GM18909 (cell line): ENCODE measurements at regions not wholly inside any gene's neighbourhood (a gene's known extent, or its start where the extent isn't known, plus 50 kb on each side); places are given as distances from the start of the nearest gene placed in this dataset.

Experiments used
- ATAC-seq: cut with Tn5 transposase; IDR thresholded peaks from one replicate; pipeline ENCODE4 v1.9.1; 2021; ENCODE audit warnings: mild to moderate bottlenecking; ENCODE audit not compliant: unreplicated experiment, poor library complexity

DNA sequence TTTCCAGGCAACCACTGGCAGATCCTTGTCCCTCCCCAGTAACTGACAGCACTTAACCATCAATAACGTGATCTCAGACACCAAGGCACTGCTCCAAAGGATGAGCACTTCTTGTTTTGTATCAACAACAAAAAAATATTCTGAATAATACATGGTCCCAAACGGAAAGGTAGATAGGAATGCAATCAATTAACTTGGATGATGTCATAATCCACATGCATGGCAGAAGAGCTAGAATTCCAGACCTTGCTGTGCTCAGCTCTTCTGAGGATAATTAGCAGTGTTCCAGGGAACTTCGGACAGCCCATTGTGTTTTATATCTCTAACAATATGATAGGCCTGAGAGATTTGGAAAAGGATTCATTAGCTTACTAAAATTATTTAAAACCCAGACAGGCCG lies 288.4 kb upstream of the PCSK5 start:
- no peak for ATAC-seq

DNA sequence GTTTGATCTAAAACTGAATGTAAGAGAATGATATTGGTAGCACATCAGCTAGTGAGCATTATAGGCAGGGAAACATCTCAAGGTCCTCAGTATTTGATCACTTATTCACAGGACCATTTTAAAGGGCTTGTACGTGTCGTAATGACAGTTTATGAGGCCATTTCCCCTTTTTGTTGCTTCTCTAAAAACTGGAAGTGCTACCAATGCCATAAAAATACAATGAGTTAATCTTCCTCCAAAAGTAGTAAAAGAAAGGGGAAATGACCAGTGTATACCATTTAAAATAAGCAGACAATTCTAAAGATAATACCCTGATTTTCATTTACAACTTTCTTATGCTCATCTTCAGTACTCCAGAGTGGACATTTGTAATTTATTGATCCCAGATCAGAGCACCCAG lies 285.8 kb upstream of the PCSK5 start:
- no peak for ATAC-seq

DNA sequence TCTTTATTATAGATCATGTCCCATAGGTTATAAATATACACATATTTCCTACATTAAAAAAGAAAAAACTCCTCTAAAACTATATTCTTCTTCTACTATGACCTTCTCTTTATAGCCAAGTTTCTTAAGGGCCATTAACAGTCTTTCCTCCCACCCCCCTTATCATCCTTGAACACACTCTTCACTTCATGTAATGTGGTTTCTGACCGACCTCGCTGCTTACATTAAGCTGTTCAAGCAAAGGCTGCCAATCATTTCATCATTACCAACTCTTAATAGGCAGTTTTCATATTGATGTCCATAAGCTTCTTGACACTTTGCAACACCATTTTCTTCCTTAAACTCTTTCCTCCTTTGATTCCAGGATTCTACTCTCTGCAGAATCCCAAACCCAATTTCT lies 283.0 kb upstream of the PCSK5 start:
- no peak for ATAC-seq

DNA sequence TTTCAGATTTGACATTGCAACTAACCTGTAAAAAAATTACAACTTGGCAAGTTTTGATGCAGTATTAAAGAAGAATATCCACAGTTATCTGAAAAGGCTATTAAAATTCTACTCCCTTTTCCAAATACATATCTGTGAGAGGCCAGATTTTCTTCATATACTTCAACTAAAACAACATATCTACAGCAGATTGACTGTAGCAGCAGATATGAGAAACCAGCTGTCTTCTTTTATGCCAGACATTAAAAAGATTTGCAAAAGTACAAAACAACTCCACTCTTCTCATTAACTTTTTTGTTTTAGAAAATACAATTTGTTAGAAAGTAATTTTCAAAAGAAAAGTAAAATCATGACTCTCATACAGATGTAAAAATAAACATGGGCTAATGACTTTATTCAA lies 281.1 kb upstream of the PCSK5 start:
- no peak for ATAC-seq

DNA sequence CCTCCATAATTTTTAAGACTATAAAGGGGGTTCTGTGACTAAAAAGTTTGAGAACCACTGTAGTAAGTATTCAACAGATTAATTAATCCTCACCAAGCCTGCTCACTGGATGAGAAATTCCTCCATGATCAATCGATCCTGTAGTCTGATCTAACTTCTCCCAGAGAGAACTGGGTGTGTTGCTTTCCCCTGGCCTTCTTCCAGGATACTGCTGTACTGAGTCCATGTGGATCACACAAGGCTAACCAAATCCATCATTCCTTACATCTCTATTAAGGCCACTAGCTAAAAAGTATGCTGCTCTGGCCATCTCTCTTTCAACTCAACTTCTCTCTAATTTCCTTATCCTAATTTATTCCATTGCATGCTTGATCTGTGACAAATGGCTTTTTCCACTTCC lies 280.2 kb upstream of the PCSK5 start:
- no peak for ATAC-seq

DNA sequence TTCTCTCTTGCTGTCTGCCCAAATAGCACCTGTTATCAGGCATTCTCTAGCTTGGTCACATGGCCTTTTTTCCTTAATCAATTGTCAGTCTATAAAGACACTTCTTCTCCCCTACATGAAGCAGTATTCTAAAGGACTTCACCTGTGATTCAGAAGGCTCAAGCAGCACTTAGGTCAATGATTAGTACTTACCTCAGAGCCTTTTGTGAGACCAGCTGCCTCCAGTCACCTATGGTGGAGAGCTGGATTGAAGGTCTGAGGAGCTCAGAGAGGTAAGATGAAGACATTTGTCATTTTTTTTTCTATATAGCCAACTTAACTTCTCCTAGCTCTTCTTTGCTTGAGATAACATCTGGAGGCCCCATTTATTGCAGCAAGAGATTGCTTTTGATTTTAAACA lies 278.3 kb upstream of the PCSK5 start:
- no peak for ATAC-seq

DNA sequence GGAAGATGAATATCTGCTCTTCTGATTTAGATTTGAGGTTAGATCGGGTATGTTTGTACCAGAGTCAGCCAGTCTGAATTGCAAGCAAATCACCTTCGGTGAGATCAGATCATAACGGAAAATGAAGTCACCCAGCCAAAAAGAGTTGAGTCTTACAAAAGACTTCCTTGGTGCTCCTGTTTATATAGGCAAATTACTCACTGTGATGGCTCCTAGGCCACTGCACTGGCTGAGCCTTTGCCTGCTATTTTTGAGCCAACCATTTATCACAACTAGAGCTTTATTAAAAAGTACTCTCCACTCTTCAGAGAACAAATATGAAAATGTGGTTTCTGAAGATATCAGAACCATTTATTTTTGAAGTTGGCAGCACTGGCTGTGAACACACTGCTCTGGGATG lies 277.7 kb upstream of the PCSK5 start:
- no peak for ATAC-seq

DNA sequence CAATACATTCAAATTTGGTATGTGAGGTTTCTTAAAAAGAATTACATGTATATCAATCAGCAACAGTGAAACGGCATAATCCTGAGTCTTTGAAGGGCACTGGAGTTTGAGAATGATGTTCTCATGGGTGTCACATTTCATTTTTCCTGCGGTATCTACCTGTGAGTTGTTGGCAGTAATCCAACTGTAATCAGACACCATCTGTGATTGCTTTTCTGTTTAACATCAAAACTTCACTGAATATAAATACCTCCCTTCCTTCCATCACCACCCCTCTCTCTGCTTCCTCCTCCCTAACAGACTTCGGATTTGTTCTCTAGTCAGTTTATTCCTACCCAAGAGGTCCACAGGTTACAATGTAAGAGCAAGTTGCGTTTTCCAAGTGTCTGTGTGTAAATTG lies 275.2 kb upstream of the PCSK5 start:
- no peak for ATAC-seq

DNA sequence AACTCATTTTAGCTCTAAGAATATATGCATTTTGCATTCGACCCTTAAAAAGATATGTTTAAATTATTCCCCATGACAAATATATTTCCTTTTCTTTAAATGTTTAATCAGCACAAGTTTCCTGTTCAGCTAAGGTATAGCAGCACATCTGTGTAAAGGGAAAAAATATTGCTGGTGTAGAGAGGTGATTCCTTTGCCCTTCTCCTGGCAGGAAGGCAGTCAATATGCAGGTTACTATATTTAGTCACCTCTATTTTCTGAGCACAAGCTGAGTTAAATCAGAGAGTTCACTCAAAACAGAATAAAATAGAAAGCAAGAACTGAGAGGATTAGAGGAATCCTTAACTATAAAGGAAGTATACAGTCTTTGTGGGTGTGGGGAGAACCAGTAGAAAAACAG lies 274.4 kb upstream of the PCSK5 start:
- no peak for ATAC-seq

DNA sequence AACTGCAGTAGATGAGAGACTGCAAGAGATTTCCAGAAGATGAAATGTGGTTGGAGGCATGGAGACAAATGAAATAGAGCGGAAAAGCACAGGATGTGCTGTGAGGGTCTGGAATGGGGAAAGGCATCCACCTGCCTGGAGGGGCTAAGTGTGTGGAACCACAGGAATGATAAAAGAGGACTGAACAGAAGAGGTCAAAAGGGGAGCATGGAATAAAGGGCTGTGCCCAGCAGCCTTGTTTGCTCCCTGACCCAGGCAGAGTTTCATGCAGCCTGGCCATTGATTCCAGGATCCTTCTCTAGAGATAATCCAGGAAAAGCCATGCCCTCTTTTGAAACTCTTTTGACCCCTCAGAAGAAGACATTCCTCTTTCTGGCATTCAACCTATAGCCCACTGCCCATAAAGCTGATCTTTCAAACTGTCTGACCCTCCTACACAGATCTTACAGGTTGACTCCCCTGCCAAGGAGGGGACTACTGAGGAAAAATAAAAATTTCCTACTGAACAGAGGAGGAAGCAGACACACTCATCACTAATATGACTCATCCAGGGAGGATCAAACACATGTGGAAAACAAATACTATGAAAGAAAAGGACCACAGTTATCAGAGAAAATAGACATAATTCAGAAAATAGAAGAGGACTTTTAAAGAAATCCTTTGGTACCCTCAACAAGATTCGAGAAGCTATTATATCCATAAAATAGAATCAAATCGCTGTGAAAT lies 273.5 kb upstream of the PCSK5 start:
- no peak for ATAC-seq

DNA sequence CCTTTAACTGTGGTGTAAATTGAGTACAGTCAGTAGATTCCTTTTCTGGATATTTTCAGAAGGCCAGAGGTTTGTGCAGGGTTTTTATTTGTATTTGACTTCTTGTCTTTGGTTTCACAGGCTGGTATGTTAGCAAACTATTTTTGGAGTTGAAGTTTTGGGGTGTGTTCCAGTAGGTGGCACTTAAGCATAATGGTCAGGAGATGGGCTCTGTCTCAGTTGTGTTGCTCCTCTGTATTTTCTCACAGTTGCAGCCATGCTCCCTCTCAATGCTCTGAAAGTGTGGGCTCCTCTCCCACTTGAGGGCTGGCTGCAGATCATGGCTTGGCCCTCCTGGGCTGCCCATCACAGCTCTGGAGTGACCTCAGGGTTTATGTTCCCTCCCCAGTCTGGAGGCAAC lies 267.0 kb upstream of the PCSK5 start:
- no peak for ATAC-seq

DNA sequence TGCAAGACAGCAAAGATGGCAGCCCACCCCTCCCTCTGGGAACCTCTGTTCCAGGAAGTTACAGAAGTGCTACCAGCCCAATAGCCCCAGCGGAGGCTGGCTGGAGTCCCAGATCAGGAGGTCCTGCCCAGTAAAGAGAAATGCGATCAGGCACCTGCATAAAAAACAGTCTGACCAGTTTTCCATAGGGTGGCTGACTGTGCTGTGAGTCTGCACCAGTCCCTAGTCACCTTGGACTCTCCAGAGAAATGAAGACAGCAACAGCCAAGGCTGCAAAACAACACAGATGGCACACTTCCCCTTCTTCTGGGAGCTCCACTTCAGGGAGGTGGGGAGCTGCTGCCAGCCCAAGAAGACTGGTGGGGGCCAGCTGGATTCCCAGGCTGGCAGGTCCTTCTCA lies 265.5 kb upstream of the PCSK5 start:
- ATAC-seq = no peak

DNA sequence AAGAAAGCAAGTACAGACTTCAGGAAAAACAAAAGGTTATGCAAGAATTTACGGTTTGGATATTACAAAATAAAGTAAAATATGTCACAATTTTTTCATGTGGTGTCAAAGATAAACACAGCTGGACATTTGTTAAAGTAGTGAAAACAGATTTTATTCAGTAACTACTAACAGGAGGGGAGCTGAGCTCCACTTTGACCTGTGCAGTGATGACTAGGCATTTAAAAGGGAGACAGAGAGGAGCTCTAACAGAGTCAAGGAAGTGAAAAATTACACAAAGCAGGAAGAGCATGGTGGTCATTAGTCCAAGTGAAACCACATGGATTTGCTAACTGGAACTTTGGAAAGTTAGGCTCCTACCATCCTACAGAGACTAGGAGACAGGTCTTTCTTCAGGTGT lies 263.6 kb upstream of the PCSK5 start:
- ATAC-seq = no peak

DNA sequence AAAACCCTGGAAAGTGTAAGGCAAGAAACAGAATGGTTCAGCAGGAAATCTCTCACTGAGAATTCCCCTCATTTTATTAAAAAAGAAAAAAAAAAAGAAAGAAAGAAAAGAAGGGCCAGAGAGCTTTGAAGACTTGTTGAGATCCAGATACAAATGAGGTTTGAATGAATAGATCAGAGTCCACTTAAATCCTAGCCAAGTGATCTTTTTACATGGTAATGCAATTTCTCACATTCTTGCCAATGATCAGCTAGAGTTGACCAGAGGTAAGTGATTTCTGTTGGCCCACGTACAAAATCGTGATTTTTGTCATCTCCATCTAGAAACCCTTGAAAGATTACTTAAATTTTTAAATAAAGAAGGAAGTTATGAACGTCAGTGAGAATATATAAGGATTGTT lies 261.5 kb upstream of the PCSK5 start:
- ATAC-seq = no peak

DNA sequence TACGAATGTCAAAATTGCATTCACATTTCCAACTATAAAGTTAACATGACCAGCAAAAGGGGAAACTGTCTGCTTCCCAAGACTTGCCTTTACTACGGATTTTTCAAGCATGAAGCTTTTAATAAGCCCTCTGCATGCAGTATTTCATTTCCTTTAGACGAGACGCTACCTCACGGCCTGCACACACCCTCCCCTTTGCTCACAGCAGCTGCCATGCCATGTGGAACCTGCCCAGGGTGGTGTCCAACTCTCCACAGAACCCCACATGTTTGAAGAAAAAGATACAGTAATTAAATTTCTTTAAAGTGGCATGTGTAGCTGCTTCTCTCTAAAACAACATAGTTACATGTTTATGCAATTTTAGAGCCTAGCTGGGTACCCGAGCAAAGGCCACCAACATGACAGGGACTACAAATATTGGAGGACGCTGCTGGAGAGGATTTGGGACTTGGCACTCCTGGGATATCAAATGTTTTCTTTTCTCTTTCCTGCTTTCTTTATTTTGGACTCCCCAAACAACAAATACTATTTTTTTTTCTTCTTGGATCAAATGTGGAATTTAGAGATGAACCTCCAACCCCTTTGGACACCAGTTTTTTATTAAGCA lies 256.9 kb upstream of the PCSK5 start:
- ATAC-seq = no peak

DNA sequence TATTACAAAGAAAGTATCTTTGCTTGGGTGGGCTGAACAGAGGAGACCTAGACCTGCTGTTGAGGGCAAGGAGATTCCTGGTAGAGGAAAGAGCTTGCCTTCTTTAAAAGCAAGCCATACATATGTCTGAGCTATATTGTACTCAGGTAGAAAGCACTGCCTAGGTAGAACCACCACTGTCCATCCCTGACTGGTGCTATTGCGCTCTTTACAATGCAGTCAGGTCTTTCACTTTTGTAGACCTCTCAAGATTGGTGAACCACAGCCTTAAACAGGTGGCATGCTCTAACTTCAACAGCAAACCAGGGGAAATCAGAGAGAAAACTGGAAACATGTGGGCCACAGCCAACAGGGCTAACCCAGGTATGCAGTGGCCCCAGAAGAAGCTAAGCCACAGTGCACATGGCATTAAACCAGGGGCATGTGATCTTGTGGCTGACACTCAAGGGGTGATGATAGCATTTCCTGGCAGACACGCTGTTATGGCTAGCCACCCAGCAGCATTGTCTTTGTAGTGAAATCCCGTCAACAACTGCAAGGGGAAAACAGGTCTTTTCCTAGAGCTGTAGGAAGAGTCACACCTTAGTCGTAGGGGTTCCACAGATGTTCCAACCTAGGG lies 253.9 kb upstream of the PCSK5 start:
- ATAC-seq = no peak

DNA sequence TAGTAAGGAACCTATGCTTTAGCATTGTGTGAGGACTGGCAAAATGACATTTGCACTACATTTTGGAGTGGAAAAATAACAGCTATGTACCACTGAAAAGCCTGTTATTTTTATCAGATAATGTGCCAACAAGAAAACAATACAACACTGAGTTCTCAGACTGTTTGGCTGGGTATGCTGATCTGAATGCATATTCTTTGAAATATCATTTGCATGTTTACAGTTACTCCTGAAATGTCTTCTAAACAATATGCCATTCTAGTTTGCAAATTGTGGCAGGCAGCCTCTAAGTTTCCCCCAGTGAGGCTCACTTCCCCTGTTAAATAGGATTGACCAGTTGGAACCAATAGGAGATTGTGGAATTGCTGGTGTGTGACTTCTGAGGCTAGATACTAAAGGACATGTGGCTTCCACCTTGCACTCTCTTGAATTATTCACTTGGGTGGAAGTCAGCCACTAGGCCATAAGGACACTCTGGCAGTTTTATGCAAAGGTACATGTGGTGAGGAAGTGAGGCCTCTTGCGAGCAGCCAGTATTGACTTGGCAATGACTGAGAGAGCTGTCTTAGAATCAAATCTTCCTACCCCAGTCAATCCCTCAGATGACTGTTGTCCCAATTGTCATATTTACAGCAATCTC lies 250.4 kb upstream of the PCSK5 start:
- ATAC-seq = no peak

DNA sequence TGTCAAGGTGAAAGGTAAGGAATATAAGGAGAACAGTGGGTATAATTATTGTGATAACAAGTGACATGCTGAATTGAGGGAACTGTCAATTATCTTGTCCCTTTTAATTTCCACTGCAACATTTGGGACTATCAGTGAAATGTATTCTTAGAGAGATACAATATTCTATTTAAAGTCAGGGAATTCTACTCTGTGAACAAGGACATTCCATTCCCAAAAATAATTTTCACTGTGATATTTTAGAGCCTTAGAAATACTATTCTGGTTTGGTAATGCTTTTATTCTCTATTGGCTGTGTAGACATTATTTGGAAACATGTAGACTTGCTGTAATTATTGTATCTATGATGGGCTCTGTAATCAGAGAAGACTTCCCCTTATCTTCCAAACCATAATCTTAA lies 248.0 kb upstream of the PCSK5 start:
- ATAC-seq = no peak

DNA sequence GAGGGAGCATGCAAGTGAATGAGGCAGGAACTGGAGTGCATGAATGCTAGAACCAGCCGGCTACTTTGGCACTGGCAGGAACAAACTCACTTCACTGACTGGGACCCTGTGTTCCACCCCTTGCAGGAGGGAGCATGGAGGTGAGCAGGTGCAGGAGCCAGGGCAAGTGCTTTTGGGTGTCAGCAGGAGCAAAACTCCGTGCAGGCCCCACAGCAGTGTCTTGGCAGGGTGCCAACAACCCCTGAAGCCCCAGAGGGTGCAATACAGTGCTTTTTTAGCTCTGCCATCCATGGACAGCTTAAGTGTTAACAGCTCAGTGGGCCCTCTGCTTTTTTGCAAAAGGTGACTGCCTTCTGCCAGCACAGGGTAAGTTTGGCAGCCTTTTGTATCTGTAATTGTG lies 245.8 kb upstream of the PCSK5 start:
- no peak for ATAC-seq

DNA sequence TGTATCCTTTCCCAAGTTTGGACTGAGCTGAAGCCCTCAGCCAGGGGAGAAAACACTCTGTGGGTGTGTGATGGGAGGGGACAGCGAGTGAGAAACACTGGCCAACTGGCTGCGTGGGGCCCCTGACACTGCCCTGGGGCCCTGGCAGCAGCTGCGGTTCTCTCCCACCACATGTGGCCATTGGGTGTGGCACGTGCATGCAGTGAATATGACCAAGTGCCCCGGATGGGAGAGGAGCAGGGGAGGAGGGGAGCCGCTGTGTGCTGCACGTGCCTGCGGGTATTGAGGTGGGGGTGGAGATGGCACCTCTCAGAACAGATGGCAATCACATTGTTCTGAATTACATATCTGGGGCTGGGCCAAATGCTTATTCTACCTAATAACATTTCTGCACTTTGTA lies 242.4 kb upstream of the PCSK5 start:
- ATAC-seq = no peak

DNA sequence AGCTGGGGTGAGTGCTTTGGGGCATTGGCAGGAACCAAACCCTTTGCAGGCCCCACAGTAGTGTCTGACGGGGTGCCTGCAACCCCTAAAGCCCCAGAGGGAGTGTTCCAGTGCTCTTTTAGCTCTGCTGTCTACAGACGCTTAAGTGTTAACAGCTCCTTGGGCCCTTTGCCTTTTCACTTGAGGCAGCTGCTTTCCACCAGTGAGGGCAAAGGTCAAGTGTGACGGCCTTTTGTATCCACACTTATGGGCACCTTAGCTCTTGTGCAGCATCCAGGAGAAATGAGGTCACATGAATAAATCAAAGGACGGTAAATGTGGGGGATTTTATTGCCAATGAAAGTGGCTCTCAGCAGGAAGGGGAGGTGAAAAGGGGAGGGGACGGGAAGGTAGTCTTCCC lies 241.4 kb upstream of the PCSK5 start:
- no peak for ATAC-seq

DNA sequence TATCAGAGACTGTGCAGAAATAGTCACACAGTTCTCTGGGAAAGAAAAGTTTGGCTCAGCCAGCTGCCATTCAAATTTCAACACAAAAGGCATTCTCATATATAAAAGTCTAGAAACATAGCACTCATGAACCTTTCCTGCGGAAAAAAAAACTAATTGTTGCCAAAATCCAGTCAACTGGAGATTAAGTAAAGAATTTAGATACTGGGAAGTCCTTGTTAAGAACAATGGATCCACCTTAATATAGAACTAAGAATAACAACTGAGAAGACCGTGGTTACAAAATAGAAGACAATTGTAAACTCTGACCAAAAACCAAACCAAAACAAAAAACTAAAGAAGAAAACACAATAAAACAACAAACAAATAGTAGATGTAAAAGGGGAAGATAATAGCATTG lies 238.8 kb upstream of the PCSK5 start:
- no peak for ATAC-seq
